HCT116 (cell line): ENCODE measurements at regions not wholly inside any gene's neighbourhood (a gene's known extent, or its start where the extent isn't known, plus 50 kb on each side); places are given as distances from the start of the nearest gene placed in this dataset.

Source experiments
- ATAC-seq: fragments of 200-7000 bp; cut with Tn5 transposase; 2 replicates; pipeline ENCODE4 v1.9.1; 2020; ENCODE audit warnings: mild to moderate bottlenecking, moderate library complexity
- BruUV-seq: library from RNA; stranded (reverse); fragments of 400-500 nt; replicated peaks from 2 replicates; lab custom pipeline; 2021; lab: Mats Ljungman, UMichigan
- CTCF ChIA-PET: fragments of 300-600 bp; sonication (Branson Sonifier 250); formaldehyde crosslinking; loops from one replicate; lab custom pipeline; 2021; ENCODE audit warnings: antibody characterized with exemption; lab: Charles Lee
- POLR2A ChIA-PET: fragments of 300-600, 350-600 bp; sonication (Branson Sonifier 250); formaldehyde crosslinking; loops from one replicate; lab custom pipeline; 2021; ENCODE audit warnings: antibody characterized with exemption; lab: Charles Lee
- RAD21 ChIA-PET, 2 experiments: fragments of 300-600 bp; sonication (Branson Sonifier 250); formaldehyde crosslinking; loops; one replicate each; lab custom pipeline; 2023; ENCODE audit warnings: low total read pairs in 2 of 2; ENCODE audit not compliant: uncharacterized antibody in 2 of 2, unreplicated experiment in 2 of 2, low non-redundant PET in 1 of 2; lab: Charles Lee
- DNase-seq: peaks from one replicate; pipeline ENCODE4 v3.0.0-alpha.2; 2010; ENCODE audit warnings: low read depth, low spot score
- H2AFZ ChIP-seq: fragments of 200-600 bp; shearing (Covaris generic), sonication (generic); 2 replicates; pipeline ENCODE4 v1.6.1; 2017; ENCODE audit warnings: low read depth, mixed run types, mixed read lengths, antibody characterized with exemption, low read length; ENCODE audit not compliant: poor library complexity, severe bottlenecking
- H3K27ac ChIP-seq: 2 replicates; pipeline ENCODE4 v1.5.1; 2012; ENCODE audit warnings: low read depth, low read length
- H3K27me3 ChIP-seq: fragments of 200-600 bp; sonication (generic); 2 replicates; pipeline ENCODE4 v1.6.1; 2016; ENCODE audit warnings: mixed run types, low read length, mixed read lengths; ENCODE audit not compliant: insufficient read depth
- H3K36me3 ChIP-seq, 2 experiments: fragments of 200-500 bp in 1 of 2; fragments of 200-600 bp in 1 of 2; sonication (Bioruptor generic) in 1 of 2; sonication (generic) in 1 of 2; 2 replicates each; pipeline versions ENCODE4 v1.5.1 to v1.6.1; 2014 to 2016; ENCODE audit warnings: low read length in 2 of 2, inconsistent platforms in 1 of 2, mixed read lengths in 1 of 2, mixed run types in 1 of 2; ENCODE audit not compliant: insufficient read depth in 2 of 2, control insufficient read depth in 1 of 2
- H3K4me1 ChIP-seq, 2 experiments: fragments of 200-600 bp in 1 of 2; sonication (generic) in 1 of 2; 2 replicates each; pipeline versions ENCODE4 v1.5.1 to v1.6.1; 2012 to 2017; ENCODE audit warnings: low read length in 2 of 2, inconsistent platforms in 1 of 2, mild to moderate bottlenecking in 1 of 2, mixed read lengths in 1 of 2, mixed run types in 1 of 2, moderate library complexity in 1 of 2; ENCODE audit not compliant: insufficient read depth in 2 of 2, control insufficient read depth in 1 of 2
- H3K4me2 ChIP-seq: fragments of 200-600 bp; sonication (generic); 2 replicates; pipeline ENCODE4 v1.6.1; 2017; ENCODE audit warnings: mixed run types, low read length, mixed read lengths
- H3K4me3 ChIP-seq, 2 experiments: fragments of 200-600 bp in 1 of 2; sonication (generic) in 1 of 2; replicated peaks in 1 of 2; 2 replicates each; pipeline ENCODE4 v1.5.1; 2011 to 2016; ENCODE audit warnings: low read length in 2 of 2, control low read depth in 1 of 2, low read depth in 1 of 2, mild to moderate bottlenecking in 1 of 2, mixed read lengths in 1 of 2, mixed run types in 1 of 2
- H3K79me2 ChIP-seq: fragments of 200-600 bp; sonication (generic); 2 replicates; pipeline ENCODE4 v1.6.1; 2017; ENCODE audit warnings: mild to moderate bottlenecking, mixed run types, low read length, moderate library complexity, mixed read lengths; ENCODE audit not compliant: insufficient read depth
- H3K9ac ChIP-seq: fragments of 200-600 bp; sonication (generic); 2 replicates; pipeline ENCODE4 v1.6.1; 2016; ENCODE audit warnings: low read length, mixed read lengths
- H3K9me2 ChIP-seq: fragments of 200-600 bp; sonication (generic), shearing (Covaris generic); 2 replicates; pipeline ENCODE4 v1.6.1; 2017; ENCODE audit warnings: mixed run types, mild to moderate bottlenecking, moderate library complexity; ENCODE audit not compliant: insufficient read depth
- H3K9me3 ChIP-seq, 2 experiments: fragments of 200-500 bp in 1 of 2; fragments of 200-600 bp in 1 of 2; sonication (Bioruptor generic) in 1 of 2; sonication (generic) in 1 of 2; 2 replicates each; pipeline ENCODE4 v1.6.1; 2014 to 2017; ENCODE audit warnings: low read length in 2 of 2, mixed read lengths in 2 of 2, inconsistent platforms in 1 of 2, low read depth in 1 of 2, mild to moderate bottlenecking in 1 of 2, mixed run types in 1 of 2, moderate library complexity in 1 of 2; ENCODE audit not compliant: control insufficient read depth in 1 of 2, insufficient read depth in 1 of 2
- H4K20me1 ChIP-seq: fragments of 200-600 bp; sonication (generic), shearing (Covaris generic); 2 replicates; pipeline ENCODE4 v1.6.1; 2017; ENCODE audit warnings: mixed run types, mild to moderate bottlenecking, moderate library complexity; ENCODE audit not compliant: insufficient read depth
- ATF3 ChIP-seq: IDR thresholded peaks from 2 replicates; pipeline ENCODE4 v1.6.1; 2012
- CTCF ChIP-seq, 3 experiments: fragments of 200-600 bp in 1 of 3; sonication (generic) in 1 of 3; IDR thresholded peaks in 2 of 3; conservative IDR thresholded peaks in 1 of 3; 2 replicates each; pipeline ENCODE4 v1.5.1; 2012 to 2017; ENCODE audit warnings: low read depth in 2 of 3, low read length in 2 of 3, antibody characterized with exemption in 1 of 3, borderline replicate concordance in 1 of 3, control low read depth in 1 of 3, mild to moderate bottlenecking in 1 of 3, mixed read lengths in 1 of 3, mixed run types in 1 of 3, moderate library complexity in 1 of 3; ENCODE audit not compliant: insufficient read depth in 1 of 3
- EGR1 ChIP-seq: IDR thresholded peaks from 2 replicates; pipeline ENCODE4 v1.6.1; 2012; ENCODE audit warnings: low read depth
- ELF1 ChIP-seq: IDR thresholded peaks from 2 replicates; pipeline ENCODE4 v1.6.1; 2012; ENCODE audit warnings: low read depth, borderline replicate concordance
- EZH2 ChIP-seq: fragments of 200-600 bp; sonication (generic); IDR thresholded peaks from 2 replicates; pipeline ENCODE4 v1.6.1; 2017; ENCODE audit warnings: antibody characterized with exemption, mixed run types
- JUND ChIP-seq: IDR thresholded peaks from 2 replicates; pipeline ENCODE4 v1.6.1; 2012
- POLR2A ChIP-seq: IDR thresholded peaks from 2 replicates; pipeline ENCODE4 v1.7.0; 2011; ENCODE audit warnings: borderline replicate concordance; ENCODE audit not compliant: insufficient read depth, insufficient read length; ENCODE audit errors: extremely low read depth
- POLR2AphosphoS5 ChIP-seq: IDR thresholded peaks from 2 replicates; pipeline ENCODE4 v1.6.1; 2011; ENCODE audit warnings: mild to moderate bottlenecking, low read depth, low read length, moderate library complexity
- RAD21 ChIP-seq: IDR thresholded peaks from 2 replicates; pipeline ENCODE4 v1.6.1; 2012; ENCODE audit warnings: low read depth, mild to moderate bottlenecking
- REST ChIP-seq: IDR thresholded peaks from 2 replicates; pipeline ENCODE4 v1.6.1; 2012; ENCODE audit warnings: low read depth
- SIN3A ChIP-seq: IDR thresholded peaks from 2 replicates; pipeline ENCODE4 v1.6.1; 2012; ENCODE audit warnings: low read depth
- SRF ChIP-seq: IDR thresholded peaks from 2 replicates; pipeline ENCODE4 v1.6.1; 2012; ENCODE audit warnings: low read depth
- TCF7L2 ChIP-seq: IDR thresholded peaks from 2 replicates; pipeline ENCODE4 v1.7.0; 2011; ENCODE audit warnings: borderline replicate concordance, inconsistent platforms; ENCODE audit not compliant: insufficient read depth, insufficient read length; ENCODE audit errors: extremely low read depth
- YY1 ChIP-seq: IDR thresholded peaks from 2 replicates; pipeline ENCODE4 v1.6.1; 2011; ENCODE audit warnings: low read length, low read depth, moderate library complexity, mild to moderate bottlenecking; ENCODE audit not compliant: insufficient replicate concordance; ENCODE audit errors: extremely low read depth
- ZFX ChIP-seq: fragments of 450-650 bp; IDR thresholded peaks from 2 replicates; pipeline ENCODE4 v1.6.1; 2017
- intact Hi-C: fragments of 100-400 bp; cut with micrococcal nuclease; formaldehyde crosslinking; loops from 2 replicates; pipeline ENCODE4 v1.10.0; 2022

- no peaks in the 10 kb centered on the region for H3K9me2 ChIP-seq
- no peak overlapping the region for H2AFZ ChIP-seq
- H3K79me2 ChIP-seq = no peaks in the 10 kb centered on the region
- TF ChIP-seq POLR2A (no peak), YY1 (no peak), JUND (no peak), CTCF (IDR thresholded peaks at IDR 0.05 in 2 of 3, conservative IDR thresholded peaks at IDR 0.05 in 1 of 3; ENCODE audit: borderline replicate concordance in 1 of 3, insufficient read depth in 1 of 3, low read depth in 2 of 3, low read length in 2 of 3) (no peak), ELF1 (no peak), TCF7L2 (no peak), EZH2 (no peak), SRF (no peak), ATF3 (no peak), RAD21 (no peak), REST (no peak), ZFX (no peak), EGR1 (no peak), SIN3A (no peak), POLR2AphosphoS5 (no peak)
- no peaks in the 10 kb centered on the region for H3K9me3 ChIP-seq
- no peak for DNase-seq
- H3K36me3 ChIP-seq = no peaks in the 10 kb centered on the region
- H3K4me1 ChIP-seq = peaks cover 10 to 11% of the 10 kb centered on the region in 2 experiments; a peak in 3 of 4 replicates
- ChIA-PET RAD21 (no interaction called here), POLR2A (no interaction called here), CTCF (no interaction called here)
- no peaks in the 10 kb centered on the region for H4K20me1 ChIP-seq
- H3K4me3 ChIP-seq = no peak overlapping the region
- no peak overlapping the region for H3K9ac ChIP-seq
- no peak for ATAC-seq
- BruUV-seq = no TSS peak
- H3K27me3 ChIP-seq = no peaks in the 10 kb centered on the region
- no peak overlapping the region; the same call in 1 of the 2 replicates for H3K27ac ChIP-seq
- intact Hi-C loops = no loop called here
- peak overlapping the region; percentile 46 for H3K4me2 ChIP-seq
Measured at GRCh38 chr2:239464166-239465016, 63.6 kb upstream of the HDAC4 start.
